ENCODE measurements at regions not wholly inside any gene's neighbourhood (a gene's known extent, or its start where the extent isn't known, plus 50 kb on each side); places are given as distances from the start of the nearest gene placed in this dataset.

GRCh38 chr12:115051378-115051777, 367.4 kb upstream of the TBX3 start:
- TF ChIP-seq EP300 (IDR thresholded peaks at IDR 0.05; ENCODE audit: borderline replicate concordance) (no peak), REST (IDR thresholded peaks at IDR 0.05; ENCODE audit: low read depth) (no peak), MAX (IDR thresholded peaks at IDR 0.05) (no peak), TAF1 (IDR thresholded peaks at IDR 0.05; ENCODE audit: low read depth) (no peak)
